Spleen (tissue), 7 donors: ENCODE measurements at regions not wholly inside any gene's neighbourhood (a gene's known extent, or its start where the extent isn't known, plus 50 kb on each side); places are given as distances from the start of the nearest gene placed in this dataset.

ENCODE experiments used
- CTCF ChIP-seq, 11 experiments: fragments of 200-600 bp in 7 of 11; fragments of 450-650 bp in 4 of 11; sonication (generic) in 4 of 11; IDR thresholded peaks in 8 of 11; conservative IDR thresholded peaks in 3 of 11; 1 replicate in 7 of 11; 2 replicates in 4 of 11; pipeline versions ENCODE4 v1.4.0 to v1.8.0; 2016 to 2021; ENCODE audit warnings: antibody characterized with exemption in 11 of 11, inconsistent platforms in 4 of 11, mild to moderate bottlenecking in 1 of 11
- POLR2AphosphoS5 ChIP-seq, 3 donors: sonication (generic); formaldehyde crosslinking; IDR thresholded peaks; one replicate each; pipeline ENCODE4 v1.5.1; 2017; ENCODE audit warnings: antibody characterized with exemption in 3 of 3
- donor health status: DM: no; HTN: no; CAD: no; lungs with moderate emphysema.
- donor health status: DM: no; HTN: no; CAD: no.
- donor health status: DM: no; HTN: no; CAD: no.

- TF ChIP-seq CTCF (IDR thresholded peaks at IDR 0.05 in 8 of 11, conservative IDR thresholded peaks at IDR 0.05 in 3 of 11), result no peak
- no peak for TF ChIP-seq POLR2AphosphoS5 (IDR thresholded peaks at IDR 0.05)
Observed at GRCh38 chr17:70646673-70647072, 477.3 kb downstream of the KCNJ2 start.
